CD4-positive, alpha-beta T cell (primary cell): ENCODE measurements at regions not wholly inside any gene's neighbourhood (a gene's known extent, or its start where the extent isn't known, plus 50 kb on each side); places are given as distances from the start of the nearest gene placed in this dataset.

Source experiments
- ATAC-seq: fragments of 200-7000 bp; cut with Tn5 transposase; one replicate; pipeline ENCODE4 v1.10.0; 2022; ENCODE audit warnings: mild to moderate bottlenecking; ENCODE audit not compliant: poor library complexity
- CTCF ChIA-PET: fragments of 350-600 bp; sonication (Branson Sonifier 250); formaldehyde crosslinking; loops from one replicate; lab custom pipeline; 2021; ENCODE audit warnings: antibody characterized with exemption, inconsistent platforms; lab: Charles Lee
- POLR2A ChIA-PET: fragments of 350-600 bp; sonication (Branson Sonifier 250); formaldehyde crosslinking; loops from one replicate; lab custom pipeline; 2021; ENCODE audit warnings: antibody characterized with exemption, inconsistent platforms; lab: Charles Lee
- DNase-seq, 14 experiments: peaks; one replicate each; pipeline ENCODE4 v3.0.0-alpha.2; 2013 to 2020; ENCODE audit warnings: mixed read lengths in 2 of 14
- H3K27ac ChIP-seq, 2 donors: one replicate each; pipeline versions ENCODE4 v1.5.1 to v1.7.0; 2013; ENCODE audit warnings: low read length in 2 of 2, low read depth in 1 of 2, mild to moderate bottlenecking in 1 of 2
- H3K27me3 ChIP-seq, 2 experiments: 1 replicate in 1 of 2; 2 replicates in 1 of 2; pipeline versions ENCODE4 v1.6.1 to v1.7.0; 2013; ENCODE audit warnings: low read length in 2 of 2, control low read depth in 1 of 2, mild to moderate bottlenecking in 1 of 2, moderate library complexity in 1 of 2; ENCODE audit not compliant: insufficient read depth in 2 of 2, control insufficient read depth in 1 of 2
- H3K36me3 ChIP-seq: one replicate; pipeline ENCODE4 v1.6.1; 2013; ENCODE audit warnings: low read length, control low read depth; ENCODE audit not compliant: insufficient read depth
- H3K4me1 ChIP-seq: one replicate; pipeline ENCODE4 v1.6.1; 2013; ENCODE audit warnings: low read length, control low read depth; ENCODE audit not compliant: insufficient read depth
- H3K4me3 ChIP-seq: one replicate; pipeline ENCODE4 v1.5.1; 2013; ENCODE audit warnings: mild to moderate bottlenecking, low read length, moderate library complexity
- H3K9me3 ChIP-seq, 2 experiments: 1 replicate in 1 of 2; 2 replicates in 1 of 2; pipeline versions ENCODE4 v1.6.1 to v1.7.0; 2013; ENCODE audit warnings: low read length in 2 of 2, mild to moderate bottlenecking in 2 of 2, control low read depth in 1 of 2, moderate library complexity in 1 of 2; ENCODE audit not compliant: control insufficient read depth in 1 of 2, insufficient read depth in 1 of 2
- H3K27ac Mint-ChIP-seq: one replicate; pipeline ENCODE4 v1.8.0; 2020; ENCODE audit warnings: mixed read lengths
- H3K27me3 Mint-ChIP-seq: one replicate; pipeline ENCODE4 v1.8.0; 2021; ENCODE audit warnings: mixed read lengths
- H3K36me3 Mint-ChIP-seq: one replicate; pipeline ENCODE4 v1.8.0; 2021; ENCODE audit warnings: low read depth, mixed read lengths
- H3K4me1 Mint-ChIP-seq: one replicate; pipeline ENCODE4 v1.8.0; 2021; ENCODE audit warnings: low read depth, mixed read lengths
- H3K4me3 Mint-ChIP-seq: one replicate; pipeline ENCODE4 v1.8.0; 2020; ENCODE audit warnings: mild to moderate bottlenecking, mixed read lengths
- H3K9me3 Mint-ChIP-seq: one replicate; pipeline ENCODE4 v1.8.0; 2020; ENCODE audit warnings: mixed read lengths
- CTCF ChIP-seq: fragments of 200-600 bp; IDR thresholded peaks from one replicate; pipeline ENCODE4 v1.8.0; 2022; ENCODE audit warnings: antibody characterized with exemption, mild to moderate bottlenecking
- intact Hi-C, 2 experiments: fragments of 100-400 bp; cut with DNase I in 1 of 2; cut with micrococcal nuclease in 1 of 2; formaldehyde crosslinking; loops; one replicate each; pipeline versions ENCODE4 v1.15.1 to v1.9.0; 2023 to 2025; cut with DNase I, micrococcal nuclease

GRCh38 chr16:6281994-6282393, 1050.7 kb upstream of the RBFOX1 start:
- ChIA-PET POLR2A (no interaction called here), CTCF (no interaction called here)
- H3K4me1 Mint-ChIP-seq: no peaks in the 10 kb centered on the region
- no peak overlapping the region for H3K27ac Mint-ChIP-seq
- Histone ChIP-seq H3K27me3 (no peaks in the 10 kb centered on the region), H3K4me1 (no peaks in the 10 kb centered on the region), H3K4me3 (no peak overlapping the region), H3K36me3 (no peaks in the 10 kb centered on the region), H3K9me3 (peaks cover 0 to 6% of the 10 kb centered on the region in 2 experiments), H3K27ac (no peak overlapping the region)
- no peak for DNase-seq
- H3K27me3 Mint-ChIP-seq: no peaks in the 10 kb centered on the region
- intact Hi-C loops: no loop called here
- H3K9me3 Mint-ChIP-seq: peaks cover 8% of the 10 kb centered on the region
- H3K4me3 Mint-ChIP-seq: no peak overlapping the region
- no peaks in the 10 kb centered on the region for H3K36me3 Mint-ChIP-seq
- TF ChIP-seq CTCF: no peak
- no peak for ATAC-seq

- CTCF ChIA-PET: no interaction called here
Measured at GRCh38 chr16:6281274-6281673, 1051.4 kb upstream of the RBFOX1 start.

GRCh38 chr16:6280055-6280454, 1052.6 kb upstream of the RBFOX1 start:
- no peak for TF ChIP-seq CTCF

More at GRCh38 chr16:6281274-6281673, 1051.4 kb upstream of the RBFOX1 start:
- intact Hi-C loops: no loop called here
- Histone ChIP-seq H3K4me3 (no peak overlapping the region), H3K27me3 (no peaks in the 10 kb centered on the region), H3K9me3 (peaks cover 0 to 6% of the 10 kb centered on the region in 2 experiments), H3K27ac (no peak overlapping the region), H3K36me3 (no peaks in the 10 kb centered on the region), H3K4me1 (no peaks in the 10 kb centered on the region)
- Mint-ChIP-seq H3K27ac (no peak overlapping the region), H3K4me3 (no peak overlapping the region), H3K4me1 (no peaks in the 10 kb centered on the region), H3K36me3 (no peaks in the 10 kb centered on the region), H3K9me3 (peaks cover 8% of the 10 kb centered on the region), H3K27me3 (no peaks in the 10 kb centered on the region)
- POLR2A ChIA-PET: no interaction called here
- ATAC-seq (no peak), DNase-seq (no peak)
- TF ChIP-seq CTCF: no peak

More at GRCh38 chr16:6280055-6280454, 1052.6 kb upstream of the RBFOX1 start:
- no peak overlapping the region for H3K27ac Mint-ChIP-seq
- H3K27me3 Mint-ChIP-seq: no peaks in the 10 kb centered on the region
- ATAC-seq: no peak
- peaks cover 8% of the 10 kb centered on the region for H3K9me3 Mint-ChIP-seq
- Histone ChIP-seq H3K27ac (no peak overlapping the region), H3K27me3 (no peaks in the 10 kb centered on the region), H3K4me1 (no peaks in the 10 kb centered on the region), H3K4me3 (no peak overlapping the region), H3K36me3 (no peaks in the 10 kb centered on the region), H3K9me3 (peaks cover 0 to 7% of the 10 kb centered on the region in 2 experiments)
- H3K4me1 Mint-ChIP-seq: no peaks in the 10 kb centered on the region
- H3K36me3 Mint-ChIP-seq: no peaks in the 10 kb centered on the region
- intact Hi-C loops: no loop called here
- DNase-seq: no peak
- POLR2A ChIA-PET: no interaction called here
- CTCF ChIA-PET: no interaction called here
- H3K4me3 Mint-ChIP-seq: no peak overlapping the region
